LoVo (cell line): ENCODE measurements at regions not wholly inside any gene's neighbourhood (a gene's known extent, or its start where the extent isn't known, plus 50 kb on each side); places are given as distances from the start of the nearest gene placed in this dataset.
A peak's percentile ranks its signal among the peaks of the same experiment; 100 is the strongest.
"Not testable (repeated sequence)": the region's sequence is repeated elsewhere in the genome, so short reads cannot be mapped to it uniquely, and the experiment has no call there.

Experiments used
- DNase-seq: peaks from one replicate; pipeline ENCODE4 v3.0.0-alpha.2; 2016; ENCODE audit warnings: low spot score

DNA sequence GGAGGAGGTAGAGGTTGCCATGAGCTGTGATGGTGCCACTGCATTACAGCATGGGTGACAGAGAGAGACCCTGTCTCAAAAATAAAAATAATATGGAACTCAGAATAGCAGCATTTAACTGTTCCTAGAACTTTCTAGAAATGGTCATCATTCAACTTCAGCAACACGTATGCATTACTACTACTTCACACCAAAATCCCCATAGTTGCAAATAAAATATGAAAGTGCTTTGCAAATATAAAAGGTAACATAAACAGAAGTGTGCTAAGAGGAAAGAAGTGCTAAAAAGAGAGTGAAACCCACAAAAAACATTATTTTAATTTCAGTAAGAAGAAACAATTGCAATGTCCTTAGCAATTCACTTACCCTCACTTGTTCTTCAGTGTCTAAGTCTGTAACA, 169.7 kb upstream of the NUDT4 start:
- DNase-seq: no peak

DNA sequence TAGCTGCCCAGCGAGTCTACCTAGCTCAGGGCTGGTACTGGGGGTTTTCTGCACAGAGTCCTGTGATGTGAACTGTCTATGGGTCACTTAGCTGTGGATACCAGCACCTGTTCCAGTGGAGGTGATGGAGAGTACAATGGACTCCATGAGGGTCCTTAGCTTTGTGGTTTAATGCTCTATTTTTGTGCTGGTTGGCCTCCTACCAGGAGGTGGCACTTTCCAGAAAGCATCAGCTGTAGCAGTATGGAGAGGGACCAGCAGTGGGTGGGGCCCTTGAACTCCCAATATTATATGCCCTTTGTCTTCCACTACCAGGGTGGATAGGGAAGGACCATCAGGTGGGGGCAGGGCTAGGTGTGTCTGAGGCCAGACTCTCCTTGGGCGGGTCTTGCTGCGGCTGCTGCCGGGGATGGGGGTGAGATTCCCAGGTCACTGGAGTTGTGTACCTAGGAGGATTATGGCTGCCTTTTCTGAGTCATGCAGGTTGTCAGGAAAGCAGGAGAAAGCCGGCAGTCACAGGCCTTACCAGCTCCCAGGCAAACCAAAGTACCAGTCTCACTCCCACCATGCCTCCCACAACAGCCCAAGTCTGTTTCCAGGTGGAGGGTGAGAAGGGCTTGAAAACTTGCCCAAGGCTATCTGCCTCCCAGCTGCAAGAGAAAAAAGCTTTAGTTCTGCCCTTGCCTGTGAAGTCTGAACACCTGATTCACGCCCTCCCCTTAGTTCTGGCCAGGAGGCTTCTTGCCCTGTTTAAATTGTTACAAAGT, 163.0 kb upstream of the NUDT4 start:
- peak; percentile 69 for DNase-seq

DNA sequence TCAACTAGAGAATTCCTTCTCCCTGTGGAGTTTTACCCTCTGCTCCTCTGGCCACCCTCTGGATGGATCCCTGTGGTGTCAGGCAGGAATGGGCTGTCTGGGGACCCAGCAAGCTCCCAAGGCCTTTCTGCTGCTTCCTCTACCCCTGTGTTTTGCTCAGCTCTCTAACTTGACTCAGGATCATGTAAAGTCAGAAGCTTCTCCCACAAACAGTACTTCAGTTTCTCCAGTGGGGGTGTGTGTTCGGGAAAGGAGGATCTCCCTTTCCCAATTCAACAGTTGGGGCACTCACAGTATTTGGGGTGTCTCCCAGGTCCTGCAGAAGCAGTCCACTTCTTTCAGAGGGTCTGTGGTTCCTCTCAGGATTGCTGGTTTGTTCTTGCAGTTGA, 162.4 kb upstream of the NUDT4 start:
- no peak for DNase-seq

DNA sequence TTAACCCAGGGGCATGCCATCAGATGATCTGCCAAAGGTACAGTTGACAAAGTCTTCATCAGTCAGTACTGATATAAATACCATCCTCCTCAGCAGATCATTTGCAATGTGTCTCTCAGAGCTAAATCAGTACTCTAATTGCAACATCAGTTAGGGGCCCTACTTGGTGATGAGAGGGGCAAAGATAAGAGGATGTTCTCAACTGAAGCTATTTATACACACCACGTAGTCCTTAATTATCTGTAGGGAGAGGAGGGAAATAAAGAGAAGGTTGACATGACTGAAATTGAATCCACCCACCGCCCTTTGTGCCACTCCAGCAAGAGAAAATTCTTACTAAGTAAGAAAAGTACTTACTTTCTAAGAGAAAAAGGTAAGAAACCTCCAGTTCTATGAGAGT, 157.8 kb upstream of the NUDT4 start:
- DNase-seq: no peak

DNA sequence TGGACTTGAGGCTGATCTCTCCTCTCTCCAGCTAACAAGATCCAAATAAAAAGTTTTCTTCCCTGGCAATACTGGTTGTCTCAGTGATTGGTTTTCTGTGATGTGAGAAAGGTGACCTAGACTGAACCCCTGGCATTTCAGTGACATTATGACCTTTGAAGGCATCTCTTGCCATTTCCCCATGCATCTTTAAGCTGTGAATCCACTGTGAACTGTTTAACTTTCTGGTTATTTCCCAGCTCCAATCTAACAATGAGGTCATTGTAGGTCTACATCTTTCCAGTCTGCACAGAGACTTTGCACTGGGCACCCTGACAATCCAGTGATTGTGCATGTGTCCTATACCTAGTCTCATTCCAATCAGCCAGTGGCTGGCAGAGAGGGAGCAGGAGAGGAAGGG, 155.9 kb upstream of the NUDT4 start:
- no peak for DNase-seq

DNA sequence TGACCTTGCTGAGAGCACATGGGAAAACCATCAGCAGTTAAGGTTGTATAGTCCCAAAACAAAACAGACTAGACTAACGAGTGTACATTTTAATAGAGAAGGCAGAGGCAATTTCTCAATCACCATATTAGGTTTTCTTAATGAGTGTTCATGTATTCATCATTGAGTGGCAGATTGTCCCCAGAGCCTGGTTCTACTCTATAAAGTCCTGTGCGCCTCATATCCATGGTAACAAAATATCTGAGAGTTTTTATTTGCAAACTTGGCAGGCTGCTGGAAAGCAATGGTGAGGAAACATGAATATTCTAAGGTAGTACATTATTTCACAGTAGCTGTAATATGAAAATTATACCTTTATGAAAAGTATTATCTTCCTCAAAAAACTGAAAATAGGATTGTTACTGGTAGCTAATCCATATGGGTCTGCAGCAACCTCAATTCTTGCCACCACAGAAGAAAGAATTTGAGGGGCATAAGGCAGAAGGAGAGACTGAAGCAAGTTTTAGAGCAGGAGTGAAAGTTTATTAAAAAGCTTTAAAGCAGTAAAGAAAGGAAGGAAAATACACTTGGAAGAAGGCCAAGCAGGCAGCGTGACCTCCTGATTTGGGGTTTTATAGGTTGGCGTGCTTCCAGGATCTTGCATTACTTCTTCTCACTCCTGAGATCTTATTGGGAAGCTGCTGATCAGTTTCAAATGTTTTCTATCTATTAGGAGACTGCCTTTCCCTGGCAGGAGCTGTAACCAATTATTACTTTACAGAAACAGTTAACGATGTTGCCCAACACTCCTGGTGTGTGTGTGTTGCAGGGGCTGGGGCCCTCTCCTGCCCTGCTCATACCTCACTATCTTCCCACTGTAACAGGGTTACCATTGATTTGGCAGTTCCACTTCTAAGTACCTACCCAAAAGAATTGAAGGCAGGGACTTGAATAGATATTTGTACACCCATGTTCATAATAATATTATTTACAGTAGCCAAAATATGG, 154.0 kb upstream of the NUDT4 start:
- peak; percentile 24 for DNase-seq

DNA sequence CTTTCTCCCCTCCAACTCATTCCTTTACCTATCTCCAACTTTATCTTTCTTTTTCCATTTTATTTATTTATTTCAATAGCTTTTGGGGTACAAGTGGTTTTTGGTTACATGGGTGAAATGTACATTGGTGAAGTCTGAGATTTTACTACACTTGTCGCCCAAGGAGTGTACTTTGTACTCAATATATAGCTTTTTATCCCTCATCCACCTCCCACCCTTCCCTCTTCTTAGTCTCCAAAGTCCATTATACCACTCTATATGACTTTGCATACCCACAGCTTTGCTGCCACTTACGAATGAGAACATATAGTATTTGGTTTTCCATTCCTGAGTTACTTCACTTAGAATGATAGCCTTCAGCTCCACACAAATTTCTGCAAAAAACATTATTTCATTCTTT, 152.6 kb upstream of the NUDT4 start:
- no peak for DNase-seq

DNA sequence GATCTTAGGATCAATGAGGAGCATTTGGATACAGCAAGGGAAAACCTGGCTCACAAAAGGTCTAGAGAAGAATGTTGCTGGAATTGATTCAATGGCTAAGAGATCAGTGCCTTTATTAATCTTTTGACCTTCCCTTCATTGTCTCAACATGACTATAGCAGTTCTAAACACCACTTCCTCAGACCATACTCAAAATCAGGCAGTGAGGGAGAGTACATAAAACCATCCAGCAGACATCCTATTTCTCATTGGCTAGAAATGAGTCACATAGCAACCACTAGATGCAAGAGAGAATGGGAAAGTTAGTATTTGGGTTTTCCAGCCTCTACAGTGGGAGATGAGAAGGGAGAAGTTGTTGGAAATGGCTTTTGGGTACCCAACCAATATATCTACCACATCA, 151.4 kb upstream of the NUDT4 start:
- no peak for DNase-seq

DNA sequence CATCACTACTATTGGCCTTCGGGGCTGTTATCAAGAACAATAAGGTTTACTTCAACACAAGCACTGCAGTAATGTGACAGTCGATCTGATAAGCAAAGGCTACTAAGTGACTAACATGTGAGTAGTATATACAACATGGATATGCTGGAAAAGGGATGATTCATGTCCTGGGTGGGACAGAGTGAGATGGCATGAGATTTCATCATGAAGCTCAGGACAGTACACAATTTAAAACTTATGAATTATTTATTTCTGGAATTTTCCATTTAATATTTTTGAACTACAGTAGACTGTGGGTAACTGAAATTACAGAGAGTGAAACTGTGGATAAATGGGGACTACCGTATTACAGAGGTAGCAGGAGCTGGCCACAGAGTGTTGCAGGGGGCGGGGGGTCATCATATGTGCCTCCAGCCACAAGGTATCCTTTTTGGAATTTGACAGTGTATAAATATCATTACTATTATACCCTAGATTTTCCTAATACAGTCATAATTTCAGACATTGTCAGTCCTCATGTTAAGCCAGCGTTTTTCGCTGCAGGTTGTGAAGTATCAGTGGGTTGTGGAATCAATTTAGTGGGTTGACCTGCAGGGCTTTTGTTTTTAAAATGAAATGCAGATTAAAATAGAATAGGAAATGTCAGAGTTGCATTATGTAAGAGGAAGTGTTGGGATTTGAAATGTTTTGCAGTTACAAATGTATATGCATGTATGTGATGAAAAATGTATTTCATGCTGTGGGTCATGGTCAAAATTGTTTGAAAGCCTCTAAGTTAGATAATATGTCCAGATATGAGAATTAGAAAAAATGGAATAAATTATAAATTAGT, 148.0 kb upstream of the NUDT4 start:
- peak; percentile 88 for DNase-seq

DNA sequence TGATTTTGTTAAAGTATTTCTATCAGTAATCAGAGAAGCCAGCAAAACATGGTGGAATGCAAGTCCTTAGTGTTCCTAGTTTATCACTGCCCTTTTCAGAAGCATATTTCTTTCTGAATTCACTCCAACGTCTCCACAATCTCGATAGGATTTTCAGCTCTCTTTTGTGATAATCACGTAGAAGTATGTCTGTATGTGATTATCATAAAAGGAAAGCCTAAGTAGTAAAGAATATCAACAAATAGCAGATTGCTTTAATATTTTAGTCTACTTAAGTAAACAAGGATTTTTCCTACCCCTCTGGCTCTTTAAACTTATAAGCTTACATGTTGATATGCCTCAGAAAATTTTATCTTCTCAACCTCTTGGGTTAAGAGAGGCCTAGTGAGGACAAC, 147.4 kb upstream of the NUDT4 start:
- DNase-seq: no peak

DNA sequence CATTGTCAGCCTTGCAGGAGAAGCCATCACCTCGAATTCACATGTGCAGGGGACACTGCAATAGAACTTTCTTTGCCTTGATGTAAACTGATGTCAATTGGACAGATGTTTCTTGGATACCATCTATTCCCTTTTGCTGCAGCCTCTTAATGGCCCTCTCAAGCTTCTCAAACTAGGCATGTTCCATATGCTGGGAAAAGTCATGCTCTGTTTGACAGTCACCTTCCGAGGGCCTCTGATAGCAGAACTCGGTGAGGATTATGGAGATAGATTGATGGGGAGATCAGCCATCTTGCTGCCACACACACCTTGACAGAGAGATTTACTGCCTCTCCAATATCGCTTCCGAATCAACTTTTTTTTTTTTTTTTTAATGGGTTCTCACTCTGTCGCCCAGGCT, 145.8 kb upstream of the NUDT4 start:
- no peak for DNase-seq

DNA sequence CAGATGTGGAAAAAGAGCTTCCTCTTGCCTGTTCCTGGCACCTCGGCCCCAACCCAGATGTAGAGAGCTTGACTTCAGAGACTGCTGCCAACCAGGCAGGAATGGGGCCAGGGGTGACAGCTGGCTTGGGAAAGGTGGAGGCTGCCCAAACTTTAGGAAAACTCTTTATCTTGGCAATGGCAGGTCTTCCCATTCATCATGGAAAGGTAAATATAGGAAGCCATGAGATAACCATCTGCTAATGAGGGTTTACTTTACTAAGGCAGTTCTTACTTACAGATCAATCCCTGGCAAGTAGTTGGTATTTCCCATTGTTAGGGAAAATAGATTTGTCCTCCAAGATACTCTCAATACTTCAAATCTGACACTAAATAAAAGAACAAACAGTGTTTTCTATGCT, 143.1 kb upstream of the NUDT4 start:
- no peak for DNase-seq

DNA sequence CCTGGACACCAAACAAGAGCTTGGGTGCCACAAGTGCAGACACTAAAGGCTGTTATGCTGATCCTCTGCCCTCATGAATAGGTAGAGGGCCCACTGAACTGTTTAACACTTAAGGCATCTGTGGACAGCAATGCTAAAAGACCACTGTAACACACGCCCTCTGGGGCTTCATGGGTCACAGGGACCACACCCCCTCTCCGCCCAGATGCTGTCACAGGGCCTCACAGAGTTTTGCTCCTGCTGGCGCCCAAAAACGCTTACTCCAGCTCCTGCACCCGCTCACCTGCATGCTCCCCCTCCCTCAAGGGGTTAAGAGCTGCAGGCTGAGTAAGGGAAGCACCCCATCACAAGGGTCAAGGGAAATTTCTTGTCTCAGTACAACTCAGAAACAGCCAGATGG, 141.8 kb upstream of the NUDT4 start:
- no peak for DNase-seq

DNA sequence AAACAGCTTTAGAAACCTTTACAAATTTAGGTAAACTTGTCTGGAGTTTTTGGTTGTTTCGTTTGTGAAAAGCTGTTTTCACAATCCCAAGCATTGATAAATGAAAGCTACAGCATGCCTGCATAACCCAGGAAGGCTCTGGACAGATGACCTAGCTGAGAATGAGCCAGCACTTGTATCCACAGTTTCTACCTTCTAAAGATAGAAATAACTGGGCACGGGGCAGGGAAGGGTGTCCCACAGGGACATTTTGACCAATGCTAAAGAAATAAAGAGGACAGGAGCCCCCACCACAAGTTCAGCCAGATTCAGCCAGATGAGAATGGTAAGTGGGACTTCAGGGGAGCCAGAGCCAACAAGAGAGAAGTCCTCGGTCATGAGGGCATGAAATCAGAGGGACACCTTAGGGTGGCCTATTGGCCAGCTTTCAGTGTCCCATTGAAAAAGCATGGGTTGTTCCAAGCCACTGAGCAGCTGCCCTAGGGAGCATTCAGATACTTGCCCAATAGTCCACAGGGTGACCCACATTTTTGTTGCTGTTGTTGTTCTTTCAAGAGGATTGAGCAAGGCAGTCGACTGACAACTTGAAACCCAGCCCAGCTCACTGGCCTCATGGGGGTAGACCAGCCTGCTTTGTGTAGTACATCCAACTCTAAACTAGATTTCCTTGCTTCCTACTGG, 140.3 kb upstream of the NUDT4 start:
- no peak for DNase-seq

DNA sequence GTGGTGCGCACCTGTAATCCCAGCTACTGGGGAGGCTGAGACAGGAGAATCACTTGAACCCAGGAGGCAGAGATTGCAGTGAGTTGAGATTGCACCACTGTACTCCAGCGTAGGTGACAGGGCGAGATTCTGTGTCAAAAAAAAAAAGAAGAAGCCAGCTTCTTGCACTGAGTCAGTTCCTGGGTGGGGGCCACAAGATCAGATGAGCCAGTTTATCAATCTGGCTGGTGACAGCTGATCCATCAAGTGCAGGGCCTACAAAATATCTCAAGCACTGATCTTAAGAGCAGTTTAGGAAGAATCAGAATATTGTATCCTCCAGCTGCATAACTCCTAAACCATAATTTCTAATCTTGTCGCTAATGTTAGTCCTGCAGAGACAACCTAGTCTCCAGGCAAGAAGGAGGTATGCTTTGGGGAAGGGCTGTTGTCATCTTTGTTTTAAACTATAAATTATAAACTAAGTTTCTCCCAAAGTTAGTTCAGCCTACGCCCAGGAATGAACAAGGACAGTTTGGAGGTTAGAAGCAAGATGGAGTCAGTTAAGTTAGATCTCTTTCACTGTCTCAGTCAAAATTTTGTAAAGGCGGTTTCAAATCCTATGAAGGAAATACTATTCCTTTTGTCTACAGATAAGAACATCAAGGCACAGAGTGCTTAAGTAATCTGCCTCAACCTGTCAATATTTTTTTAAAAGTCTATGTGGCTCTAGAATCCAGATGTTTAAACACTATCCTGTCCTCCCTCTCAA, 139.0 kb upstream of the NUDT4 start:
- not testable (repeated sequence) for DNase-seq

DNA sequence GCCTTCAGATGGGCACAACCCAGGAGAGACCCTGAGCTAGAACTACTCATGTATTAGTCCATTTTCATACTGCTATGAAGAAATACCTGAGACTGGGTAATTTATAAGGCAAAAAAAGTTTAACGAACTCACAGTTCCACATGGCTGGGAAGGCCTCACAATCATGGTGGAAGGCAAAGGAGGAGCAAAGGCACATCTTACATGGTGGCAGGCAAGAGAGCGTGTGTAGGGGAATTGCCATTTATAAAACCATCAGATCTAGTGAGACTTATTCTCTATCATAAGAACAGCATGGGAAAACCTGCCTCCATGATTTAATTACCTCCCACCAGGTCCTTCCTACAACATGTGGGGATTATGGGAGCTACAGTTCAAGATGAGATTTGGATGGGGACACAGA, 137.9 kb upstream of the NUDT4 start:
- DNase-seq: not testable (repeated sequence)

DNA sequence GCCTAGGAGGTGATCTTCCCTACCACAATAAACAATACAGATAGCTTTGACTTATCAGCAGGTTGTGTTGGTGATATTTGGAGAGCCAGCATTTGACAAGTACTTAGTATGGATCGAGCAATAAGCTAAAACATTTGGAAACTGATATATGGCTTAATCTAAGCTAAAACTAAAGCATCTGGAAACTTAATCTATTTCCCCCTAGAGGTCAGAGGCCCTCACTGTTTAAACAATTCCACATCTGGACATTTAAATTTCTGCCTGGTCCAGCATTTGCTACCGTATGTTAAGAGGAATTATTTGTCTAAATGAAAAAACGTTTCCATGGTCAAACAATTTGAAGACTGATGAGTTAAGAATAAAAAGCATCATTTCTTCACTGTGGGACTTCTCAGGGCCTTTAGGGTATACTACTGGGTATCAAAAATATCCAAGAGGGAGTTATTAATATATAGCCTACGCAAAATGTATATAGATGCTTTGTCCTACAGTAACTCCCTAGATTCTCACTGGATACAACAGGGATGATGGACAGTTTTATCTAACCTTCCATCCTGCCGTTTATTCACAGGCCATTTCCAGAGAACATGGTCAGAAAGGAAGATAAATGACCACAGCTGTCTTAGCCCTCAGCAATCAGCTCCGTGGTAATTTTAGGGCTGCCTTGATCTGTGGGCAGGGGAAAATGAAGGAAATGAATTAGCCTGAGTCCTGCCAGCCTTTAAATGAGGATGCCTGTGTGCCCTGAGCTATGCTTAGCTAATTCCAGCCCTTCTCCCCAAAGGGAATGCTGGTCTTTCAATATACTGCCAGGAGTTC, 135.4 kb upstream of the NUDT4 start:
- no peak for DNase-seq

DNA sequence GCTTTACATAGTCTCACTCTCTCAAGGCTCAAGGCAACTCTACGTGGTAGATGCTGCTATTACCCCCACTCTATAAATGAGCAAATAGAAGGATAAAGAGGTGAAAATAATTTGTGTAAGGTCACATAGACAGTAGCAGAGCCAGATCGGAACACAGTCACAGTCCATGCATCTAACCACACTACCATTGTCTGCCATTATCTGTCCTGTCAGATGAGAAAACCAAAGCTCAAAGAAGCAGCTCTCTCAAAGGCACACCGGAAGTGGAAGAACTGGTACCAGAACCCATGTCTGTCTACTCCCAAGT, 134.4 kb upstream of the NUDT4 start:
- DNase-seq: no peak

DNA sequence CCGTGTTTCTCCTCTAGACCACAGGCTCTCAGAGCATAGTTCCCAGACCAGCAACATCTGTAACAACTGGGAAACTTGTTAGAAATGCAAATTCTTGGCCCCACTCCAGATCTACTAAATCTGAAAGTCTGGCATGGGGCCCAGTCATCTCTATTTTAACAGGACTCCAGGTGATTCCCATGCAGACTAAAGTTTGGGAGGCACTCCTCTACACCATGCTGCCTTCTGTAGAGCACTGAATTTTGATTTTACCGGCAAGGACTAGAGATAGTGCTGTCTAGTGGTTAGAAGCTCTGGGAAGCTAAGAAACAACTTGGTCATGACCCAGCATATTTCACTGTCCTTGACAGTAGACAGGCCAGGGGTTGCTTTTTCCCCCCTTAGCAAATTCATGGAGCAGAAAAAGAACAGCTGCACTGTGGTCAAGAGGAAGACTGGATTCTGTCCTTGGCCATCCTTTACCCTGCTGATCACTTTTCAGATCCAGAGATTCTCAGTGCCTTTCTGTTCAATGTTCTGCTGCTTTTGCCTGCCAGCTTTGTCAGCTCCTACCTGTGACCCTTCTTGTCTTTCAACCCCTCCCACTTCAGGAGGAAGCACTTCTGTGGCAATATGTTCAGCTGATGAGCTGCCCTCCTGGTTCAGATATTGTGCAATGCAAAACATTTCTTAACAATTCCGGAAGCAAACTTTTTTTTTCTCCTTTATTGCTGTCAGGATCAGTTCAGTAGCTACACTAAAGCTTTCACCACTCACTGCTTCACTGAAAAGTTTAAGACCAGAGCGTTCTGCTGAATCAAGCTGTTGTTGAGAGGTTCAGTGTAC, 133.8 kb upstream of the NUDT4 start:
- DNase-seq: peak; percentile 78
